Progenitor cell of endocrine pancreas (in vitro differentiated cells): ENCODE measurements at regions not wholly inside any gene's neighbourhood (a gene's known extent, or its start where the extent isn't known, plus 50 kb on each side); places are given as distances from the start of the nearest gene placed in this dataset.

Experiments
- DNase-seq: peaks from one replicate; pipeline ENCODE4 v3.0.0; 2021; ENCODE audit warnings: low spot score; ENCODE audit not compliant: unreplicated experiment
- H3K27ac Mint-ChIP-seq: 2 replicates; pipeline ENCODE4 v1.8.0; 2021; ENCODE audit warnings: mild to moderate bottlenecking, moderate library complexity, mixed read lengths
- H3K27me3 Mint-ChIP-seq: 2 replicates; pipeline ENCODE4 v1.8.0; 2021; ENCODE audit warnings: mixed read lengths
- H3K36me3 Mint-ChIP-seq: 2 replicates; pipeline ENCODE4 v1.8.0; 2022; ENCODE audit warnings: mixed read lengths; ENCODE audit not compliant: insufficient read depth
- H3K4me1 Mint-ChIP-seq: 2 replicates; pipeline ENCODE4 v1.8.0; 2021; ENCODE audit warnings: low read depth, mixed read lengths
- H3K4me3 Mint-ChIP-seq: 2 replicates; pipeline ENCODE4 v1.8.0; 2021; ENCODE audit warnings: low read depth, mild to moderate bottlenecking, moderate library complexity, mixed read lengths
- H3K9me3 Mint-ChIP-seq: 2 replicates; pipeline ENCODE4 v1.8.0; 2021; ENCODE audit warnings: low read depth, mixed read lengths
- TF ChIP-seq, protein P1 (sequence below): fragments of 200-600 bp; sonication (generic); IDR thresholded peaks from one replicate; pipeline ENCODE4 v1.5.0; 2021; ENCODE audit warnings: antibody characterized with exemption, mild to moderate bottlenecking; ENCODE audit not compliant: unreplicated experiment

DNA sequence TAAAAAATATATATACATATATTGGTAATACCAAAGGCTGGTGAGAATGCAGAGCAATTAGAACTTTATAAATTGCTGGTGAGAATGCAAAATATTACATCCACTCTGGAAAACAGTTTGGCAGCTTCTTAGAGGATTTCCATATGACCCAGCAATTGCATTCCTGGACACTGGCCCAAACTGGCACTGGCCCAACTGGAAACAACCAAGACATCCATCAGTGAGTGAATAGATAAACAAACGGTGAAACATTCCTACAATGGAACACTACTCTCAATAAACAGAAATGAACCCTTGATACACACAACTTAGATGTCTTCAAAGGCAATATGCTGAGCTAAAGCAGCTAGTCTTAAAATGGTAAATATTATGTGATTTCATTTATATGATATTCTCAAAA, 524.2 kb downstream of the IQCM start:
- no peaks in the 10 kb centered on the region for H3K27me3 Mint-ChIP-seq
- H3K36me3 Mint-ChIP-seq: no peaks in the 10 kb centered on the region
- H3K4me1 Mint-ChIP-seq: no peaks in the 10 kb centered on the region
- no peak overlapping the region for H3K27ac Mint-ChIP-seq
- no peaks in the 10 kb centered on the region for H3K9me3 Mint-ChIP-seq
- no peak for DNase-seq
- no peak overlapping the region for H3K4me3 Mint-ChIP-seq
- TF ChIP-seq, protein P1, sequence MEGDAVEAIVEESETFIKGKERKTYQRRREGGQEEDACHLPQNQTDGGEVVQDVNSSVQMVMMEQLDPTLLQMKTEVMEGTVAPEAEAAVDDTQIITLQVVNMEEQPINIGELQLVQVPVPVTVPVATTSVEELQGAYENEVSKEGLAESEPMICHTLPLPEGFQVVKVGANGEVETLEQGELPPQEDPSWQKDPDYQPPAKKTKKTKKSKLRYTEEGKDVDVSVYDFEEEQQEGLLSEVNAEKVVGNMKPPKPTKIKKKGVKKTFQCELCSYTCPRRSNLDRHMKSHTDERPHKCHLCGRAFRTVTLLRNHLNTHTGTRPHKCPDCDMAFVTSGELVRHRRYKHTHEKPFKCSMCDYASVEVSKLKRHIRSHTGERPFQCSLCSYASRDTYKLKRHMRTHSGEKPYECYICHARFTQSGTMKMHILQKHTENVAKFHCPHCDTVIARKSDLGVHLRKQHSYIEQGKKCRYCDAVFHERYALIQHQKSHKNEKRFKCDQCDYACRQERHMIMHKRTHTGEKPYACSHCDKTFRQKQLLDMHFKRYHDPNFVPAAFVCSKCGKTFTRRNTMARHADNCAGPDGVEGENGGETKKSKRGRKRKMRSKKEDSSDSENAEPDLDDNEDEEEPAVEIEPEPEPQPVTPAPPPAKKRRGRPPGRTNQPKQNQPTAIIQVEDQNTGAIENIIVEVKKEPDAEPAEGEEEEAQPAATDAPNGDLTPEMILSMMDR: no peak

DNA sequence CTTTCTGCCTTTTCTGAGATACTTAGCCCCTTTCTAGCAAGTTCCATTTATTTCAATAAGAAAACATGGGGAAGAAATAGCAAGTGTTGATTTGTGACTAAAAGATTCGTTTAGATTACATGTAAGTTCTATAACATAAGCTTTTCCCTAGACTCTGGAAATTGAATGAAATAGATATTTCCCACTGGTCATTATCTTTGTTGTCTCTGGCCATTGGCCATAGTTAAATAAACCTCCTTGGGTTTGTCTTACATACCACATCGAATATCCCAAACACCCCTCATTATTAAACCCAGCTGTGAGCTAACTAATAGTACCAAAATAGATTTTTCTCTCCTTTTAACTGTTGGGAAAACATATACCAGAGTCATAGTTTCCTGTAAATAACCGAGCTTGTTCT, 534.8 kb downstream of the IQCM start:
- Mint-ChIP-seq H3K4me1 (no peaks in the 10 kb centered on the region), H3K27ac (no peak overlapping the region), H3K36me3 (no peaks in the 10 kb centered on the region), H3K27me3 (no peaks in the 10 kb centered on the region), H3K4me3 (no peak overlapping the region), H3K9me3 (no peaks in the 10 kb centered on the region)
- DNase-seq: no peak
- TF ChIP-seq, protein P1: no peak

DNA sequence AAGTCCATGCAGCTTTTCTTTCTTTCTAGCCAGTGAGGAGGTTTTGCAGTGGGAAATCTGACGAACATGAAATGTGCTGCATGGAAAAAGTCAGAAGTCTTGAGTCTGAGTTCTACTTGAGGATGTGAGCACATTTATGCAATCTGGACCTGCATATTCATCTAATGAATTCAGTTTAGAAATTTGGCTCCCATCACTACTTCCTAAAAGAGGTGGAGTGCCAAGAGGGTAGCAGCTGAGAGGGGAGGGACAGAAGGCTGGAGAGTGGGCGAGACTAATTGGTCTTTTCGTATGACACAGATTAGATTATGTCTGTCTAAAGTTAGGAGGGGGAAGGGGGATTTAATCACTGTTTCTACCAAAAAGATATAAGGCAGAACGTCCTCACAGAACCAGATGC, 535.9 kb downstream of the IQCM start:
- no peaks in the 10 kb centered on the region for H3K4me1 Mint-ChIP-seq

DNA sequence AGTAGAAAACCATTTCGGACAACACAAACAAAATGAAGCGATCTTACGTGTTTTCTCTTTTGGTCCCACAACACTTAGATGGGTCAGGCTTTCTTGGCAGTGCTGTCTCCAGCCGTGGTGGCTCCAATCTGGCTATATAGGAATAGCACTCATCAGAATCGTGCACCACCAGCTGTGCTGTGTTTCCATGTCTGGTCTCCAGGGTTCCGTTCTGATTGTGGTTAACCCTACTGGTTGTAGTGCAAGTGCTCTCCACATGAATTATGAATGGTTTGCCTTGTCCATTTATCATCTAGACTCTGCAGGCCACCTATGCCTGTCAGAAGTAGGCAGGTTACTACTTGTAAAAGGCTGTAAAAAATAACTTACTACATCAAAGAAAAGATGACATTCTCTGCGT, 536.3 kb downstream of the IQCM start:
- DNase-seq: no peak
- Mint-ChIP-seq H3K36me3 (no peaks in the 10 kb centered on the region), H3K27ac (no peak overlapping the region), H3K9me3 (no peaks in the 10 kb centered on the region), H3K4me3 (no peak overlapping the region), H3K4me1 (no peaks in the 10 kb centered on the region), H3K27me3 (no peaks in the 10 kb centered on the region)
- TF ChIP-seq, protein P1: no peak

More for the DNA sequence above, 535.9 kb downstream of the IQCM start:
- no peak overlapping the region for H3K27ac Mint-ChIP-seq
- no peak for DNase-seq
- TF ChIP-seq, protein P1: no peak
- no peaks in the 10 kb centered on the region for H3K9me3 Mint-ChIP-seq
- H3K4me3 Mint-ChIP-seq: no peak overlapping the region
- H3K36me3 Mint-ChIP-seq: no peaks in the 10 kb centered on the region
- H3K27me3 Mint-ChIP-seq: no peaks in the 10 kb centered on the region

DNA sequence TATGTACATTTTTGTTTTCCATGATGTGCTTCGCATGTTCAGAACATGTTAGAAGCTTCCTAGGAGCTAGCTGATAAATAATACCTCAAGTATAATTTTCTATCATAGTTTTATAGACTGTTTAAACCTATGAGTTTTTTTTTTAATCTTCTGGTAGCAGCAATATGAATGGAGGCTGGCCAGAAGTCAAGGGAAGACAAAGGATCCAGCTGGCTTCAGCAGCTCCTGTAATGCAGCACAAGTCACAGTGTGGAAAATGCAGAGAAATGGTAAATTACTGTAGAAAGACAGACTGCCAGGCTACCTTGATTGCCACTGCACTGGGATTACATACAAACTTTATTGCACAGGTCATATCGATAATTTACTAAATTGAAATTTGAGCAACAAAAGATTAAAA, 537.9 kb downstream of the IQCM start:
- Mint-ChIP-seq H3K27me3 (no peaks in the 10 kb centered on the region), H3K36me3 (no peaks in the 10 kb centered on the region), H3K9me3 (no peaks in the 10 kb centered on the region), H3K4me1 (no peaks in the 10 kb centered on the region), H3K4me3 (no peak overlapping the region), H3K27ac (no peak overlapping the region)
- TF ChIP-seq, protein P1: no peak
- no peak for DNase-seq
